ENCODE measurements at regions not wholly inside any gene's neighbourhood (a gene's known extent, or its start where the extent isn't known, plus 50 kb on each side); places are given as distances from the start of the nearest gene placed in this dataset.

DNA sequence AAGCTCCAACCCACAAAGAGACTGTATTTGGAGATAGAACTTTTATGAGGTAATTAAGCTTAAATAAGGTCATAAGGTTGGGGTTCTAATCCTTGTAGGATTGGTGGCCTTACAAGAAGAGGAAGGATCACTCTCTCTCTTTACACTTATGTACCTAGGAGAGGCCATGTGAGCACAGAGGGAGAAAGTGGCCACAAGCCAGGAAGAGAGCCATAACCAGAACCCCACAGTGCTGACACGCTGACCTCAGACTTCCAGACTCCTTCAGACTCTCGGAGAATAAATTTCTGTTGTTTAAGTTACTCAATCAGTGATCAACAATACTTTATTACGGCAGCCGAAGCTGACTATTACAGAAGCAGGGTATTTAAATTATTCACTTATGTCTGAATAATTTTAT, 430.5 kb upstream of the EPHA7 start:
- TF ChIP-seq POLR2A (IDR thresholded peaks at IDR 0.05): no peak
- TF ChIP-seq, protein P1, sequence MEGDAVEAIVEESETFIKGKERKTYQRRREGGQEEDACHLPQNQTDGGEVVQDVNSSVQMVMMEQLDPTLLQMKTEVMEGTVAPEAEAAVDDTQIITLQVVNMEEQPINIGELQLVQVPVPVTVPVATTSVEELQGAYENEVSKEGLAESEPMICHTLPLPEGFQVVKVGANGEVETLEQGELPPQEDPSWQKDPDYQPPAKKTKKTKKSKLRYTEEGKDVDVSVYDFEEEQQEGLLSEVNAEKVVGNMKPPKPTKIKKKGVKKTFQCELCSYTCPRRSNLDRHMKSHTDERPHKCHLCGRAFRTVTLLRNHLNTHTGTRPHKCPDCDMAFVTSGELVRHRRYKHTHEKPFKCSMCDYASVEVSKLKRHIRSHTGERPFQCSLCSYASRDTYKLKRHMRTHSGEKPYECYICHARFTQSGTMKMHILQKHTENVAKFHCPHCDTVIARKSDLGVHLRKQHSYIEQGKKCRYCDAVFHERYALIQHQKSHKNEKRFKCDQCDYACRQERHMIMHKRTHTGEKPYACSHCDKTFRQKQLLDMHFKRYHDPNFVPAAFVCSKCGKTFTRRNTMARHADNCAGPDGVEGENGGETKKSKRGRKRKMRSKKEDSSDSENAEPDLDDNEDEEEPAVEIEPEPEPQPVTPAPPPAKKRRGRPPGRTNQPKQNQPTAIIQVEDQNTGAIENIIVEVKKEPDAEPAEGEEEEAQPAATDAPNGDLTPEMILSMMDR (IDR thresholded peaks at IDR 0.05): no peak
